Natural killer cell (primary cell): ENCODE measurements at regions not wholly inside any gene's neighbourhood (a gene's known extent, or its start where the extent isn't known, plus 50 kb on each side); places are given as distances from the start of the nearest gene placed in this dataset.

Source experiments
- ATAC-seq, 3 donors: fragments of 150-1000 bp in 2 of 3; fragments of 200-7000 bp in 1 of 3; cut with Tn5 transposase; 1 replicate in 1 of 3; 2 replicates in 2 of 3; pipeline ENCODE4 v1.10.0; 2021; ENCODE audit warnings: mild to moderate bottlenecking in 2 of 3, moderate library complexity in 2 of 3
- DNase-seq, 2 donors: peaks; one replicate each; pipeline versions ENCODE4 v3.0.0 to v3.0.0-alpha.2; 2013 to 2021; ENCODE audit warnings: mixed read lengths in 1 of 2
- H3K27ac ChIP-seq: one replicate; pipeline ENCODE4 v1.5.1; 2013; ENCODE audit warnings: mild to moderate bottlenecking, low read length
- H3K27me3 ChIP-seq: one replicate; pipeline ENCODE4 v1.6.1; 2013; ENCODE audit warnings: low read length; ENCODE audit not compliant: control insufficient read depth, insufficient read depth
- H3K36me3 ChIP-seq: one replicate; pipeline ENCODE4 v1.6.1; 2013; ENCODE audit warnings: low read length; ENCODE audit not compliant: control insufficient read depth, insufficient read depth
- H3K4me1 ChIP-seq: one replicate; pipeline ENCODE4 v1.6.1; 2013; ENCODE audit warnings: low read length; ENCODE audit not compliant: control insufficient read depth, insufficient read depth
- H3K4me3 ChIP-seq: one replicate; pipeline ENCODE4 v1.5.1; 2013; ENCODE audit warnings: low read length
- H3K9me3 ChIP-seq: one replicate; pipeline ENCODE4 v1.6.1; 2013; ENCODE audit warnings: low read length; ENCODE audit not compliant: control insufficient read depth, insufficient read depth
- H3K27ac Mint-ChIP-seq, 2 donors: one replicate each; pipeline ENCODE4 v1.8.0; 2022; ENCODE audit warnings: mild to moderate bottlenecking in 2 of 2, mixed read lengths in 2 of 2, moderate library complexity in 1 of 2
- H3K27me3 Mint-ChIP-seq, 2 donors: one replicate each; pipeline ENCODE4 v1.8.0; 2022; ENCODE audit warnings: low read depth in 2 of 2, mixed read lengths in 2 of 2
- H3K36me3 Mint-ChIP-seq: one replicate; pipeline ENCODE4 v1.8.0; 2022; ENCODE audit warnings: mixed read lengths
- H3K4me1 Mint-ChIP-seq, 2 donors: one replicate each; pipeline ENCODE4 v1.8.0; 2022; ENCODE audit warnings: mixed read lengths in 2 of 2
- H3K4me3 Mint-ChIP-seq: one replicate; pipeline ENCODE4 v1.8.0; 2022; ENCODE audit warnings: mild to moderate bottlenecking, moderate library complexity, mixed read lengths
- H3K9me3 Mint-ChIP-seq, 2 donors: one replicate each; pipeline ENCODE4 v1.8.0; 2022; ENCODE audit warnings: mixed read lengths in 2 of 2
- WGBS: methylation state at CpG from one replicate; pipeline ENCODE4 v1.1.7; 2013; ENCODE audit warnings: missing lambda C conversion rate; ENCODE audit not compliant: insufficient coverage; 5-methylcytosine and 5-hydroxymethylcytosine counted together
- intact Hi-C: fragments of 100-400 bp; cut with micrococcal nuclease; formaldehyde crosslinking; loops from one replicate; pipeline ENCODE4 v1.14.2; 2022
- TF ChIP-seq, protein P1 (sequence below): fragments of 200-600 bp; IDR thresholded peaks from one replicate; pipeline ENCODE4 v1.8.0; 2022; ENCODE audit warnings: antibody characterized with exemption

DNA sequence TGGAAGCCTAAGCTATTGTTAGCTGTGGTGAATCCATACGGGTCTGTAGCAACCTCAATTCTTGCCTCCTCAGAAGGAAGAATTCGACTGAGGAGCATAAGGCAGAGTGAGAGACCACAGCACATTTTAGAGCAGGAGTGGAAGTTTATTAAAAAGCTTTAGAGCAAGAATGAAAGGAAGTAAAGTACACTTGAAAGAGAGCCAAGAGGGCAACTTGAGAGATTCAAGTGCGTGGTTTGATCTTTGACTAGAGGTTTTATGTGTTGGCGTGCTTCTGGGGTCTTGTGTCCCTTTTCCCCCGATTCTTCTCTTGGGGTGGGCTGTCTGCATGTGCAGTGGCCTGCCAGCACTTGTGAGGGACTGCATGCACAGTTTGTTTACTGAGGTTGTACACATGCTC lies 880.6 kb upstream of the INTU start:
- Histone ChIP-seq H3K4me3 (no peak overlapping the region), H3K4me1 (no peaks in the 10 kb centered on the region), H3K9me3 (no peaks in the 10 kb centered on the region), H3K36me3 (no peaks in the 10 kb centered on the region), H3K27ac (no peak overlapping the region), H3K27me3 (no peaks in the 10 kb centered on the region)
- H3K27me3 Mint-ChIP-seq: no peaks in the 10 kb centered on the region
- WGBS: 69% methylated on average over 5 of the region's 5 CpGs
- no peak for DNase-seq
- no peaks in the 10 kb centered on the region for H3K36me3 Mint-ChIP-seq
- no peak overlapping the region for H3K4me3 Mint-ChIP-seq
- no peaks in the 10 kb centered on the region for H3K4me1 Mint-ChIP-seq
- no peak for ATAC-seq
- H3K27ac Mint-ChIP-seq: no peak overlapping the region
- peaks cover 4 to 13% of the 10 kb centered on the region in 2 donors for H3K9me3 Mint-ChIP-seq
- intact Hi-C loops: no loop called here
- TF ChIP-seq, protein P1, sequence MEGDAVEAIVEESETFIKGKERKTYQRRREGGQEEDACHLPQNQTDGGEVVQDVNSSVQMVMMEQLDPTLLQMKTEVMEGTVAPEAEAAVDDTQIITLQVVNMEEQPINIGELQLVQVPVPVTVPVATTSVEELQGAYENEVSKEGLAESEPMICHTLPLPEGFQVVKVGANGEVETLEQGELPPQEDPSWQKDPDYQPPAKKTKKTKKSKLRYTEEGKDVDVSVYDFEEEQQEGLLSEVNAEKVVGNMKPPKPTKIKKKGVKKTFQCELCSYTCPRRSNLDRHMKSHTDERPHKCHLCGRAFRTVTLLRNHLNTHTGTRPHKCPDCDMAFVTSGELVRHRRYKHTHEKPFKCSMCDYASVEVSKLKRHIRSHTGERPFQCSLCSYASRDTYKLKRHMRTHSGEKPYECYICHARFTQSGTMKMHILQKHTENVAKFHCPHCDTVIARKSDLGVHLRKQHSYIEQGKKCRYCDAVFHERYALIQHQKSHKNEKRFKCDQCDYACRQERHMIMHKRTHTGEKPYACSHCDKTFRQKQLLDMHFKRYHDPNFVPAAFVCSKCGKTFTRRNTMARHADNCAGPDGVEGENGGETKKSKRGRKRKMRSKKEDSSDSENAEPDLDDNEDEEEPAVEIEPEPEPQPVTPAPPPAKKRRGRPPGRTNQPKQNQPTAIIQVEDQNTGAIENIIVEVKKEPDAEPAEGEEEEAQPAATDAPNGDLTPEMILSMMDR: no peak

DNA sequence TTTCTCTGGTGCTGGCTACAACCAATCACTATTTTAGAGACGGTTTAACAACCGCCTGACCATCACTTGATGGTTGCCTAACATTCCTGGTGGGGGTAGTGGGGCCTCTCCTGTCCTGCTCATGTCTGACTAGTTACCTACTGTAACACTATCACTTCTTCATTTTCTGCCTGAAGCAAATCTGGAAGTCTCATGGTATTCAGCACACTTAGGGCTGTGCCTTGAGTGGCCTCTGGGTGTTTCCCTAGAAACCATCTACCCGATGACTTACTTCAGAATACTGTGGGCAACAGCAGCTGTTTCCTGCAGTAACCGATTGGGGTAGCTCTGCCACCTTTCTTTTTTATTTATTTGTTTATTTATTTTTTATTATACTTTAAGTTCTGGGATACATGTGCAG lies 880.1 kb upstream of the INTU start:
- TF ChIP-seq, protein P1: no peak
- no peaks in the 10 kb centered on the region for H3K4me1 Mint-ChIP-seq
- Histone ChIP-seq H3K4me3 (no peak overlapping the region), H3K4me1 (no peaks in the 10 kb centered on the region), H3K27ac (no peak overlapping the region), H3K36me3 (no peaks in the 10 kb centered on the region), H3K27me3 (no peaks in the 10 kb centered on the region), H3K9me3 (no peaks in the 10 kb centered on the region)
- WGBS: 77% methylated on average over 3 of the region's 4 CpGs
- H3K9me3 Mint-ChIP-seq: peaks cover 4 to 11% of the 10 kb centered on the region in 2 donors
- no peaks in the 10 kb centered on the region for H3K27me3 Mint-ChIP-seq
- no peak overlapping the region for H3K27ac Mint-ChIP-seq
- no peak overlapping the region for H3K4me3 Mint-ChIP-seq
- ATAC-seq: no peak
- no peaks in the 10 kb centered on the region for H3K36me3 Mint-ChIP-seq
- intact Hi-C loops: no loop called here
- no peak for DNase-seq

- ATAC-seq (no peak), DNase-seq (no peak)
- Histone ChIP-seq H3K36me3 (no peaks in the 10 kb centered on the region), H3K4me1 (no peaks in the 10 kb centered on the region), H3K27ac (no peak overlapping the region), H3K4me3 (no peak overlapping the region), H3K27me3 (no peaks in the 10 kb centered on the region), H3K9me3 (peaks cover 4% of the 10 kb centered on the region)
- 20% methylated on average over 1 of the region's 1 CpG for WGBS
- Mint-ChIP-seq H3K27ac (no peak overlapping the region), H3K27me3 (no peaks in the 10 kb centered on the region), H3K9me3 (peaks cover 4 to 13% of the 10 kb centered on the region in 2 donors), H3K36me3 (no peaks in the 10 kb centered on the region), H3K4me3 (no peak overlapping the region), H3K4me1 (no peaks in the 10 kb centered on the region)
- TF ChIP-seq, protein P1: no peak
- intact Hi-C loops: no loop called here
These were observed 879.2 kb upstream of the INTU start for GRCh38 chr4:126753592-126753991.

DNA sequence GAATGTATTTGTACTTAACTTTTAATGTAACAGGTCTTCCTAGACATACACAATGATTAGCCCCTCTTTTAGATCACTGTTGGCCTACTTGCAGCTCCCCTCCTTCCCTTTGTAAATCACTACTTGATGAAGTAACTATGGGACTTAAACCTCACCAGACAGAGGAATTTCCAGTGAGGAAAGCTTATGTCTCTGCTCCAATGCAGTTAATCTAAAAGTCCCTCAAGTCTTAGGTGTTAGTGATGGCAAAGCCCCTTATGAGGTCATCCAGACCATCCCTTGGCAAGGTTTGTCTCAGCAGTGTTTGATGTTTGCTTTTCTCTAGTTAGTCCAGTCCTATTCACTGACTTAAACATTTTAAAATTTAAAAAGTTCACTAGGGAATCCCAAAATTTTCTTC lies 877.3 kb upstream of the INTU start:
- Histone ChIP-seq H3K9me3 (peaks cover 5% of the 10 kb centered on the region), H3K36me3 (no peaks in the 10 kb centered on the region), H3K27me3 (no peaks in the 10 kb centered on the region), H3K4me1 (no peaks in the 10 kb centered on the region), H3K27ac (no peak overlapping the region), H3K4me3 (no peak overlapping the region)
- H3K4me3 Mint-ChIP-seq: no peak overlapping the region
- DNase-seq: no peak
- H3K9me3 Mint-ChIP-seq: peaks cover 11 to 17% of the 10 kb centered on the region in 2 donors
- no peaks in the 10 kb centered on the region for H3K27me3 Mint-ChIP-seq
- no peaks in the 10 kb centered on the region for H3K4me1 Mint-ChIP-seq
- no peak overlapping the region for H3K27ac Mint-ChIP-seq
- TF ChIP-seq, protein P1: no peak
- no peaks in the 10 kb centered on the region for H3K36me3 Mint-ChIP-seq
- no peak for ATAC-seq
- intact Hi-C loops: no loop called here
